Breast epithelium (tissue), 4 donors: ENCODE measurements at regions not wholly inside any gene's neighbourhood (a gene's known extent, or its start where the extent isn't known, plus 50 kb on each side); places are given as distances from the start of the nearest gene placed in this dataset.

Experiments
- DNase-seq, 2 donors: peaks; one replicate each; pipeline ENCODE4 v3.0.0-alpha.2; 2019; ENCODE audit warnings: low spot score in 2 of 2
- H3K27ac ChIP-seq, 2 donors: fragments of 200-600 bp; sonication (generic) in 1 of 2; one replicate each; pipeline ENCODE4 v1.5.1; 2016 to 2019; ENCODE audit warnings: mild to moderate bottlenecking in 1 of 2
- H3K27me3 ChIP-seq, 2 donors: fragments of 200-600 bp; sonication (generic) in 1 of 2; one replicate each; pipeline versions ENCODE4 v1.5.1 to v1.6.0; 2017 to 2019; ENCODE audit warnings: control low read depth in 1 of 2, mild to moderate bottlenecking in 1 of 2
- H3K36me3 ChIP-seq: fragments of 200-600 bp; one replicate; pipeline ENCODE4 v1.5.1; 2019
- H3K4me1 ChIP-seq, 2 donors: fragments of 200-600 bp; sonication (generic); one replicate each; pipeline ENCODE4 v1.5.1; 2016 to 2019; ENCODE audit warnings: control low read depth in 1 of 2
- H3K4me3 ChIP-seq, 3 donors: fragments of 200-600 bp; sonication (generic); 1 replicate in 2 of 3; 2 replicates in 1 of 3; pipeline ENCODE4 v1.5.1; 2016 to 2019; ENCODE audit warnings: mild to moderate bottlenecking in 3 of 3, moderate library complexity in 2 of 3
- H3K9me3 ChIP-seq, 2 donors: fragments of 200-600 bp; sonication (generic) in 1 of 2; one replicate each; pipeline ENCODE4 v1.5.1; 2016 to 2019; ENCODE audit warnings: control low read depth in 1 of 2
- CTCF ChIP-seq, 3 donors: fragments of 450-650 bp; IDR thresholded peaks; one replicate each; pipeline ENCODE4 v1.5.1; 2016 to 2017; ENCODE audit warnings: antibody characterized with exemption in 3 of 3, mild to moderate bottlenecking in 3 of 3, moderate library complexity in 3 of 3
- POLR2A ChIP-seq: fragments of 450-650 bp; IDR thresholded peaks from one replicate; pipeline ENCODE4 v1.6.1; 2016; ENCODE audit warnings: antibody characterized with exemption, mild to moderate bottlenecking, moderate library complexity
- POLR2AphosphoS5 ChIP-seq, 3 donors: sonication (generic); formaldehyde crosslinking; IDR thresholded peaks; one replicate each; pipeline ENCODE4 v1.6.1; 2017; ENCODE audit warnings: antibody characterized with exemption in 3 of 3
- intact Hi-C: fragments of 100-400 bp; cut with DNase I; formaldehyde crosslinking; loops from one replicate; pipeline ENCODE4 v1.15.1; 2023; ENCODE audit warnings: low total_unique reads

- Histone ChIP-seq H3K9me3 (no peaks in the 10 kb centered on the region), H3K4me1 (no peaks in the 10 kb centered on the region), H3K27ac (no peak overlapping the region), H3K4me3 (no peak overlapping the region), H3K27me3 (no peaks in the 10 kb centered on the region), H3K36me3 (no peaks in the 10 kb centered on the region)
- no peak for TF ChIP-seq CTCF (IDR thresholded peaks at IDR 0.05)
- TF ChIP-seq POLR2A = no peak
- no peak for TF ChIP-seq POLR2AphosphoS5 (IDR thresholded peaks at IDR 0.05)
- intact Hi-C loops = no loop called here
- no peak for DNase-seq
These were observed 650.0 kb upstream of the BOD1L1 start for GRCh38 chr4:14277505-14277904.

GRCh38 chr4:14280567-14280966 is 653.0 kb upstream of the BOD1L1 start:
- Histone ChIP-seq H3K27ac (no peak overlapping the region), H3K36me3 (no peaks in the 10 kb centered on the region), H3K4me3 (no peak overlapping the region), H3K4me1 (no peaks in the 10 kb centered on the region), H3K9me3 (no peaks in the 10 kb centered on the region), H3K27me3 (no peaks in the 10 kb centered on the region)
- no peak for DNase-seq
- intact Hi-C loops = no loop called here
- TF ChIP-seq POLR2AphosphoS5 (IDR thresholded peaks at IDR 0.05) (no peak), CTCF (IDR thresholded peaks at IDR 0.05) (no peak), POLR2A (no peak)

GRCh38 chr4:14284578-14284977 is 657.1 kb upstream of the BOD1L1 start:
- Histone ChIP-seq H3K4me1 (no peaks in the 10 kb centered on the region), H3K9me3 (peaks cover 0 to 5% of the 10 kb centered on the region in 2 donors), H3K4me3 (no peak overlapping the region), H3K36me3 (no peaks in the 10 kb centered on the region), H3K27me3 (no peaks in the 10 kb centered on the region), H3K27ac (no peak overlapping the region)
- intact Hi-C loops = no loop called here
- TF ChIP-seq CTCF (IDR thresholded peaks at IDR 0.05) (no peak), POLR2AphosphoS5 (IDR thresholded peaks at IDR 0.05) (no peak), POLR2A (no peak)
- DNase-seq = no peak

GRCh38 chr4:14289708-14290107 is 662.2 kb upstream of the BOD1L1 start:
- H3K36me3 ChIP-seq = no peaks in the 10 kb centered on the region
- no peak overlapping the region for H3K27ac ChIP-seq
- DNase-seq = no peak
- intact Hi-C loops = no loop called here
- H3K4me1 ChIP-seq = no peaks in the 10 kb centered on the region
- TF ChIP-seq POLR2AphosphoS5 (IDR thresholded peaks at IDR 0.05) (no peak), POLR2A (no peak), CTCF (IDR thresholded peaks at IDR 0.05) (no peak)
- peaks cover 0 to 5% of the 10 kb centered on the region in 2 donors for H3K9me3 ChIP-seq
- no peak overlapping the region for H3K4me3 ChIP-seq
- H3K27me3 ChIP-seq = no peaks in the 10 kb centered on the region

GRCh38 chr4:14293582-14293981 is 666.1 kb upstream of the BOD1L1 start:
- DNase-seq = no peak
- intact Hi-C loops = no loop called here
- Histone ChIP-seq H3K4me1 (no peaks in the 10 kb centered on the region), H3K36me3 (no peaks in the 10 kb centered on the region), H3K27me3 (no peaks in the 10 kb centered on the region), H3K4me3 (no peak overlapping the region), H3K9me3 (peaks cover 0 to under 1% of the 10 kb centered on the region in 2 donors), H3K27ac (no peak overlapping the region)
- no peak for TF ChIP-seq CTCF (IDR thresholded peaks at IDR 0.05)
- TF ChIP-seq POLR2A = no peak
- no peak for TF ChIP-seq POLR2AphosphoS5 (IDR thresholded peaks at IDR 0.05)
